Activated CD8-positive, alpha-beta memory T cell treated with anti-CD3 and anti-CD28 coated beads for 36 hours (primary cell): ENCODE measurements at regions not wholly inside any gene's neighbourhood (a gene's known extent, or its start where the extent isn't known, plus 50 kb on each side); places are given as distances from the start of the nearest gene placed in this dataset.

Experiments
- CTCF ChIA-PET: fragments of 350-600 bp; sonication (Branson Sonifier 250); formaldehyde crosslinking; loops from one replicate; lab custom pipeline; 2021; ENCODE audit warnings: antibody characterized with exemption; lab: Charles Lee
- POLR2A ChIA-PET: fragments of 350-600 bp; sonication (Branson Sonifier 250); formaldehyde crosslinking; loops from one replicate; lab custom pipeline; 2021; ENCODE audit warnings: antibody characterized with exemption; lab: Charles Lee

GRCh38 chr1:219264561-219264960 lies 90.9 kb downstream of the LYPLAL1 start:
- CTCF ChIA-PET = no interaction called here
- POLR2A ChIA-PET = no interaction called here
